HepG2 (cell line): ENCODE measurements at regions not wholly inside any gene's neighbourhood (a gene's known extent, or its start where the extent isn't known, plus 50 kb on each side); places are given as distances from the start of the nearest gene placed in this dataset.

ENCODE experiments used
- CENPT ChIP-seq: sonication (generic); formaldehyde crosslinking; IDR thresholded peaks from 2 replicates; pipeline ENCODE4 v1.8.0; 2022; ENCODE audit warnings: low read depth, mild to moderate bottlenecking, moderate library complexity, missing genetic modification reagents
- HBP1 ChIP-seq: IDR thresholded peaks from 2 replicates; pipeline ENCODE4 v1.6.1; 2016; ENCODE audit warnings: low read depth, control low read depth
- HES4 ChIP-seq: sonication (generic); formaldehyde crosslinking; IDR thresholded peaks from 2 replicates; pipeline ENCODE4 v1.9.0; 2021; ENCODE audit warnings: mild to moderate bottlenecking, missing genetic modification reagents, borderline replicate concordance
- HNF1A ChIP-seq, 2 experiments: sonication (generic) in 1 of 2; formaldehyde crosslinking in 1 of 2; IDR thresholded peaks; 2 replicates each; pipeline versions ENCODE4 v1.4.0 to v1.6.1; 2016 to 2020; ENCODE audit warnings: borderline replicate concordance in 1 of 2, low read depth in 1 of 2, mild to moderate bottlenecking in 1 of 2, missing genetic modification reagents in 1 of 2
- KMT2B ChIP-seq: IDR thresholded peaks from 2 replicates; pipeline ENCODE4 v1.6.1; 2016; ENCODE audit warnings: missing genetic modification reagents, missing compliant biosample characterization
- PAXIP1 ChIP-seq: sonication (generic); formaldehyde crosslinking; conservative IDR thresholded peaks from 2 replicates; pipeline ENCODE4 v1.4.0; 2020; ENCODE audit warnings: mild to moderate bottlenecking, missing genetic modification reagents, moderate library complexity
- POLR2G ChIP-seq: fragments of 200-400 bp; formaldehyde crosslinking; IDR thresholded peaks from 2 replicates; pipeline ENCODE4 v1.6.1; 2018; ENCODE audit warnings: mild to moderate bottlenecking, low read depth, low read length, moderate library complexity
- SOX6 ChIP-seq, 2 experiments: fragments of 450-650 bp in 1 of 2; sonication (generic) in 1 of 2; formaldehyde crosslinking in 1 of 2; IDR thresholded peaks; 2 replicates each; pipeline versions ENCODE4 v1.4.0 to v1.6.1; 2017 to 2020; ENCODE audit warnings: antibody characterized with exemption in 1 of 2, mild to moderate bottlenecking in 1 of 2, missing genetic modification reagents in 1 of 2
- TFDP2 ChIP-seq: sonication (generic); formaldehyde crosslinking; IDR thresholded peaks from 2 replicates; pipeline ENCODE4 v1.4.0; 2020; ENCODE audit warnings: missing genetic modification reagents
- ZKSCAN1 ChIP-seq: fragments of 150-350 bp; IDR thresholded peaks from 2 replicates; pipeline ENCODE4 v1.6.1; 2014; ENCODE audit warnings: low read length
- ZNF274 ChIP-seq: sonication (generic); formaldehyde crosslinking; IDR thresholded peaks from 2 replicates; pipeline ENCODE4 v1.5.1; 2020; ENCODE audit warnings: mild to moderate bottlenecking, missing genetic modification reagents
- ZNF710 ChIP-seq: sonication (generic); formaldehyde crosslinking; IDR thresholded peaks from 2 replicates; pipeline ENCODE4 v1.5.0; 2020; ENCODE audit warnings: mild to moderate bottlenecking, missing genetic modification reagents, borderline replicate concordance

- TF ChIP-seq HBP1 (CRISPR knock-in tag), result no peak
- no peak for TF ChIP-seq KMT2B
- TF ChIP-seq TFDP2 (CRISPR knock-in tag), result no peak
- no peak for TF ChIP-seq ZNF710 (CRISPR knock-in tag)
- TF ChIP-seq PAXIP1 (CRISPR knock-in tag), result no peak
- no peak for TF ChIP-seq HES4 (CRISPR knock-in tag)
- TF ChIP-seq HNF1A (IDR thresholded peaks at IDR 0.05; ENCODE audit: low read depth), result no peak
- no peak for TF ChIP-seq HNF1A (CRISPR knock-in tag; IDR thresholded peaks at IDR 0.05; ENCODE audit: borderline replicate concordance)
- no peak for TF ChIP-seq ZNF274 (CRISPR knock-in tag)
- no peak for TF ChIP-seq CENPT
- TF ChIP-seq POLR2G, result no peak
- no peak for TF ChIP-seq SOX6 (IDR thresholded peaks at IDR 0.05)
- TF ChIP-seq SOX6 (CRISPR knock-in tag; IDR thresholded peaks at IDR 0.05), result no peak
- TF ChIP-seq ZKSCAN1, result no peak
These were observed 137.8 kb downstream of the LNPK start (continued) for GRCh38 chr2:175864137-175864850.
